ENCODE measurements at regions not wholly inside any gene's neighbourhood (a gene's known extent, or its start where the extent isn't known, plus 50 kb on each side); places are given as distances from the start of the nearest gene placed in this dataset.

GRCh38 chr12:84077679-84078078 is 834.9 kb downstream of the SLC6A15 start:
- Histone ChIP-seq H3K36me3 (ENCODE audit: low read depth) (no peaks in the 10 kb centered on the region), H3K9me3 (ENCODE audit: severe bottlenecking) (no peaks in the 10 kb centered on the region), H3K4me3 (ENCODE audit: severe bottlenecking) (no peak overlapping the region), H3K27me3 (ENCODE audit: insufficient read depth, poor library complexity, severe bottlenecking) (no peaks in the 10 kb centered on the region), H3K27ac (ENCODE audit: poor library complexity, severe bottlenecking) (no peak overlapping the region), H3K4me1 (ENCODE audit: insufficient read depth, poor library complexity, severe bottlenecking) (no peaks in the 10 kb centered on the region)
- ATAC-seq (ENCODE audit: low read depth) (no peak), DNase-seq (ENCODE audit: low spot score) (no peak)
- no peak for TF ChIP-seq CTCF (IDR thresholded peaks at IDR 0.05; ENCODE audit: poor library complexity, severe bottlenecking)

GRCh38 chr12:84075991-84076390 is 836.6 kb downstream of the SLC6A15 start:
- Histone ChIP-seq H3K9me3 (ENCODE audit: severe bottlenecking) (no peaks in the 10 kb centered on the region), H3K36me3 (ENCODE audit: low read depth) (no peaks in the 10 kb centered on the region), H3K27ac (ENCODE audit: poor library complexity, severe bottlenecking) (no peak overlapping the region), H3K27me3 (ENCODE audit: insufficient read depth, poor library complexity, severe bottlenecking) (no peaks in the 10 kb centered on the region), H3K4me3 (ENCODE audit: severe bottlenecking) (no peak overlapping the region), H3K4me1 (ENCODE audit: insufficient read depth, poor library complexity, severe bottlenecking) (no peaks in the 10 kb centered on the region)
- ATAC-seq (ENCODE audit: low read depth) (no peak), DNase-seq (ENCODE audit: low spot score) (no peak)
- TF ChIP-seq CTCF (IDR thresholded peaks at IDR 0.05; ENCODE audit: poor library complexity, severe bottlenecking): no peak

- H3K4me1 ChIP-seq (ENCODE audit: insufficient read depth, poor library complexity, severe bottlenecking): no peaks in the 10 kb centered on the region
Measured at GRCh38 chr12:84073401-84073800, 839.2 kb downstream of the SLC6A15 start.

GRCh38 chr12:84072961-84073360 is 839.6 kb downstream of the SLC6A15 start:
- Histone ChIP-seq H3K27me3 (ENCODE audit: insufficient read depth, poor library complexity, severe bottlenecking) (no peaks in the 10 kb centered on the region), H3K9me3 (ENCODE audit: severe bottlenecking) (no peaks in the 10 kb centered on the region), H3K27ac (ENCODE audit: poor library complexity, severe bottlenecking) (no peak overlapping the region), H3K36me3 (ENCODE audit: low read depth) (no peaks in the 10 kb centered on the region), H3K4me3 (ENCODE audit: severe bottlenecking) (no peak overlapping the region), H3K4me1 (ENCODE audit: insufficient read depth, poor library complexity, severe bottlenecking) (no peaks in the 10 kb centered on the region)
- DNase-seq (ENCODE audit: low spot score): no peak
- TF ChIP-seq CTCF (IDR thresholded peaks at IDR 0.05; ENCODE audit: poor library complexity, severe bottlenecking): no peak
- no peak for ATAC-seq (ENCODE audit: low read depth)

More at GRCh38 chr12:84073401-84073800, 839.2 kb downstream of the SLC6A15 start:
- Histone ChIP-seq H3K36me3 (ENCODE audit: low read depth) (no peaks in the 10 kb centered on the region), H3K9me3 (ENCODE audit: severe bottlenecking) (no peaks in the 10 kb centered on the region), H3K4me3 (ENCODE audit: severe bottlenecking) (no peak overlapping the region), H3K27ac (ENCODE audit: poor library complexity, severe bottlenecking) (no peak overlapping the region), H3K27me3 (ENCODE audit: insufficient read depth, poor library complexity, severe bottlenecking) (no peaks in the 10 kb centered on the region)
- ATAC-seq (ENCODE audit: low read depth): no peak
- no peak for TF ChIP-seq CTCF (IDR thresholded peaks at IDR 0.05; ENCODE audit: poor library complexity, severe bottlenecking)
- no peak for DNase-seq (ENCODE audit: low spot score)

GRCh38 chr12:84070292-84070691 is 842.3 kb downstream of the SLC6A15 start:
- no peak for TF ChIP-seq CTCF (IDR thresholded peaks at IDR 0.05; ENCODE audit: poor library complexity, severe bottlenecking)
- ATAC-seq (ENCODE audit: low read depth) (no peak), DNase-seq (ENCODE audit: low spot score) (no peak)
- H3K27ac ChIP-seq (ENCODE audit: poor library complexity, severe bottlenecking): no peak overlapping the region
- H3K27me3 ChIP-seq (ENCODE audit: insufficient read depth, poor library complexity, severe bottlenecking): no peaks in the 10 kb centered on the region
- H3K36me3 ChIP-seq (ENCODE audit: low read depth): no peaks in the 10 kb centered on the region
- no peak overlapping the region for H3K4me3 ChIP-seq (ENCODE audit: severe bottlenecking)
- no peaks in the 10 kb centered on the region for H3K9me3 ChIP-seq (ENCODE audit: severe bottlenecking)
- no peaks in the 10 kb centered on the region for H3K4me1 ChIP-seq (ENCODE audit: insufficient read depth, poor library complexity, severe bottlenecking)
